K562 (cell line): ENCODE measurements at regions not wholly inside any gene's neighbourhood (a gene's known extent, or its start where the extent isn't known, plus 50 kb on each side); places are given as distances from the start of the nearest gene placed in this dataset.

ENCODE experiments used
- ATAC-seq: fragments of 200-7000 bp; cut with Tn5 transposase; 3 replicates; pipeline ENCODE4 v1.9.1; 2020; ENCODE audit warnings: moderate library complexity
- BruUV-seq: library from RNA; stranded (reverse); fragments of 400-500 nt; replicated peaks from 2 replicates; lab custom pipeline; 2021; lab: Mats Ljungman, UMichigan
- CTCF ChIA-PET: fragments of 300-600 bp; formaldehyde crosslinking; extraction: SDS; loops from one replicate; lab custom pipeline; 2021; ENCODE audit warnings: low intra/inter-chr PET ratio; lab: Yijun Ruan, JAX
- POLR2A ChIA-PET: fragments of 300-600, 350-650 bp; sonication (Branson Sonifier 250); formaldehyde crosslinking; extraction: SDS; loops from one replicate; lab custom pipeline; 2021; ENCODE audit warnings: antibody characterized with exemption, inconsistent platforms; lab: Yijun Ruan, JAX
- DNase-seq, 4 experiments: peaks; one replicate each; pipeline versions ENCODE4 v3.0.0 to v3.0.0-alpha.2; 2011 to 2018; ENCODE audit warnings: low spot score in 3 of 4, mixed read lengths in 3 of 4; ENCODE audit errors: extremely low read depth in 1 of 4
- FAIRE-seq: peaks from 2 replicates; lab custom pipeline; 2011; peaks lifted over from hg19 to GRCh38; lab: Jason Lieb, UNC
- H2AFZ ChIP-seq: 2 replicates; pipeline ENCODE4 v1.6.0; 2011; ENCODE audit warnings: low read depth, low read length, control low read depth, inconsistent platforms
- H3K27ac ChIP-seq: fragments of 200-600 bp; 3 replicates; pipeline ENCODE4 v1.8.0; 2011; ENCODE audit warnings: low read depth, mild to moderate bottlenecking, control low read depth, inconsistent platforms, low read length, moderate library complexity, mixed read lengths; ENCODE audit errors: extremely low read depth
- H3K27me3 ChIP-seq, 2 experiments: fragments of 300-600 bp in 1 of 2; 2 replicates in 1 of 2; 3 replicates in 1 of 2; pipeline versions ENCODE4 v1.6.0 to v1.8.0; 2011; ENCODE audit warnings: inconsistent platforms in 2 of 2, low read length in 2 of 2, mild to moderate bottlenecking in 1 of 2, mixed read lengths in 1 of 2, moderate library complexity in 1 of 2; ENCODE audit not compliant: control insufficient read depth in 2 of 2, insufficient read depth in 2 of 2
- H3K36me3 ChIP-seq: fragments of 300-600 bp; 3 replicates; pipeline ENCODE4 v1.8.0; 2011; ENCODE audit warnings: mild to moderate bottlenecking, low read length, inconsistent platforms; ENCODE audit not compliant: control insufficient read depth, insufficient read depth
- H3K4me1 ChIP-seq, 2 experiments: fragments of 200-600 bp in 1 of 2; replicated peaks in 1 of 2; 2 replicates in 1 of 2; 3 replicates in 1 of 2; pipeline versions ENCODE4 v1.5.1 to v1.8.0; 2011; ENCODE audit warnings: inconsistent platforms in 2 of 2, low read length in 2 of 2, mild to moderate bottlenecking in 1 of 2, mixed read lengths in 1 of 2, moderate library complexity in 1 of 2; ENCODE audit not compliant: control insufficient read depth in 2 of 2, insufficient read depth in 2 of 2
- H3K4me2 ChIP-seq: 2 replicates; pipeline ENCODE4 v1.6.1; 2011; ENCODE audit warnings: low read length, control low read depth, inconsistent platforms, mixed read lengths; ENCODE audit not compliant: insufficient read depth
- H3K4me3 ChIP-seq: fragments of 200-600 bp; sonication (generic), shearing (Covaris generic); 2 replicates; pipeline ENCODE4 v1.5.1; 2016; ENCODE audit warnings: control low read depth, inconsistent platforms
- H3K79me2 ChIP-seq: fragments of 200-600 bp; 3 replicates; pipeline ENCODE4 v1.8.0; 2011; ENCODE audit warnings: low read length, inconsistent platforms; ENCODE audit not compliant: control insufficient read depth, insufficient read depth
- H3K9ac ChIP-seq, 2 experiments: 2 replicates each; pipeline versions ENCODE4 v1.6.0 to v1.6.1; 2011; ENCODE audit warnings: low read depth in 2 of 2, low read length in 2 of 2, control low read depth in 1 of 2, inconsistent platforms in 1 of 2, mild to moderate bottlenecking in 1 of 2, mixed read lengths in 1 of 2; ENCODE audit not compliant: insufficient read depth in 1 of 2
- H3K9me1 ChIP-seq: one replicate; pipeline ENCODE4 v1.6.0; 2011; ENCODE audit warnings: inconsistent platforms, mild to moderate bottlenecking, low read length, moderate library complexity; ENCODE audit not compliant: control insufficient read depth, insufficient read depth
- H3K9me3 ChIP-seq: replicated peaks from 2 replicates; pipeline ENCODE4 v1.5.1; 2011; ENCODE audit warnings: low read depth, low read length, inconsistent platforms; ENCODE audit not compliant: control insufficient read depth, insufficient read depth
- H4K20me1 ChIP-seq: replicated peaks from 2 replicates; pipeline ENCODE4 v1.6.1; 2011; ENCODE audit warnings: low read length, inconsistent platforms, mixed read lengths; ENCODE audit not compliant: control insufficient read depth, insufficient read depth
- CTBP1 ChIP-seq: fragments of 450-650 bp; IDR thresholded peaks from 2 replicates; pipeline ENCODE4 v1.6.1; 2016; ENCODE audit warnings: borderline replicate concordance
- ETV5 ChIP-seq: sonication (generic); formaldehyde crosslinking; IDR thresholded peaks from 2 replicates; pipeline ENCODE4 v1.4.0; 2020; ENCODE audit warnings: low read depth, mild to moderate bottlenecking, missing genetic modification reagents
- FOXJ2 ChIP-seq: fragments of 200-800 bp; sonication (Bioruptor generic); IDR thresholded peaks from 2 replicates; pipeline ENCODE4 v1.6.1; 2016; ENCODE audit warnings: missing genetic modification characterization, missing compliant biosample characterization
- HSF4 ChIP-seq: fragments of 250-450 bp; sonication (Bioruptor Pico); IDR thresholded peaks from 2 replicates; pipeline ENCODE4 v2.1.2; 2022; ENCODE audit warnings: mild to moderate bottlenecking, moderate library complexity, borderline replicate concordance
- LARP7 ChIP-seq: fragments of 450-650 bp; IDR thresholded peaks from 2 replicates; pipeline ENCODE4 v1.6.1; 2016
- MTF1 ChIP-seq: fragments of 250-450 bp; sonication (Bioruptor Pico); IDR thresholded peaks from 2 replicates; pipeline ENCODE4 v1.9.0; 2021; ENCODE audit warnings: moderate library complexity, mild to moderate bottlenecking, inconsistent platforms, borderline replicate concordance
- TEAD2 ChIP-seq: fragments of 450-650 bp; IDR thresholded peaks from 2 replicates; pipeline ENCODE4 v1.6.1; 2016; ENCODE audit warnings: missing genetic modification characterization, control low read depth, missing compliant biosample characterization
- ZBTB1 ChIP-seq: sonication (generic); formaldehyde crosslinking; IDR thresholded peaks from 2 replicates; pipeline ENCODE4 v1.8.1; 2023; ENCODE audit warnings: missing genetic modification reagents, low read depth, mild to moderate bottlenecking, borderline replicate concordance
- ZNF134 ChIP-seq: fragments of 250-450 bp; sonication (Bioruptor Pico); conservative IDR thresholded peaks from 2 replicates; pipeline ENCODE4 v1.4.0; 2020
- WGBS: fragments of 100-300 bp; shearing (Covaris generic); methylation state at CpG from one replicate; pipeline ENCODE4 v1.1.6; 2016; ENCODE audit warnings: low coverage, mixed read lengths; ENCODE audit not compliant: insufficient coverage; ENCODE audit errors: missing lambda C conversion rate; 5-methylcytosine and 5-hydroxymethylcytosine counted together
- in situ Hi-C: fragments of 300-500 bp; cut with MboI; formaldehyde crosslinking; loops from 4 replicates; pipeline ENCODE4 v1.15.0; 2018; ENCODE audit warnings: inconsistent platforms, mixed read lengths
- intact Hi-C: fragments of 100-400 bp; cut with micrococcal nuclease; formaldehyde crosslinking; loops from 2 replicates; pipeline ENCODE4 v1.14.2; 2022
- TF ChIP-seq, protein P1 (sequence below), 2 experiments: fragments of 450-650 bp; formaldehyde crosslinking in 1 of 2; IDR thresholded peaks; 2 replicates each; pipeline versions ENCODE4 v1.4.0 to v1.6.1; 2014 to 2020; ENCODE audit warnings: mild to moderate bottlenecking in 2 of 2, borderline replicate concordance in 1 of 2, low read depth in 1 of 2
- TF ChIP-seq, protein P2 (sequence below): fragments of 250-450 bp; sonication (Bioruptor Pico); IDR thresholded peaks from 2 replicates; pipeline ENCODE4 v1.8.0; 2022; ENCODE audit warnings: inconsistent platforms
- TF ChIP-seq, protein P3 (sequence below): sonication (generic); formaldehyde crosslinking; IDR thresholded peaks from 2 replicates; pipeline ENCODE4 v1.8.0; 2022; ENCODE audit warnings: missing genetic modification reagents, mild to moderate bottlenecking, borderline replicate concordance

DNA sequence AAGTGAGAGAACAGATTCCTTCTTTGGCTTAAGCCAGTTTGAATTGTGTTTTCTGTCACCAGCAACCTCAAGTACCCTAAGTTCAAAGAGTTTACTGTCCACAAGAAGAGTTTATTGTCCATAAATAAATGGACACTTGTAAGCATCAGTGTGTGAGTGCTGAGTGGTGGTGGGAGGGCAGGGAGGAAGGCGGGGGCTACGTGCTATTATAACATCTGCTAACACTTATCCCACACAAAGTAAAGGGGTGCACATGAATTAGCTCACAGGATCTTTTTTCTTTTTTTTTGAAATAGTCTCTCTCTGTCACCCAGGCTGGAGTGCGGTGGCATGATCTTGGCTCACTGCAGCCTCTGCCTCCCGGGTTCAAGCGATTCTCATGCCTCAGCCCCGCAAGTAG, 87.2 kb downstream of the MICALL2 start:
- no peak overlapping the region for H3K9ac ChIP-seq
- no peak overlapping the region for H3K27ac ChIP-seq
- H3K4me2 ChIP-seq = no peak overlapping the region
- ChIA-PET POLR2A (no interaction called here), CTCF (interaction anchor here (0.6 kb wide), 1 partner anchor 31 kb away, joined by 3 read pairs; no protein-coding TSS in a partner anchor)
- no peaks in the 10 kb centered on the region for H3K79me2 ChIP-seq
- H4K20me1 ChIP-seq = no peaks in the 10 kb centered on the region; the same call in none of the 2 replicates
- no peak overlapping the region for H2AFZ ChIP-seq
- H3K4me1 ChIP-seq = peaks cover 0 to 28% of the 10 kb centered on the region in 2 experiments; a peak in 3 of 5 replicates
- 1% methylated on average over 6 of the region's 6 CpGs for WGBS
- no peaks in the 10 kb centered on the region for H3K36me3 ChIP-seq
- no peaks in the 10 kb centered on the region for H3K9me3 ChIP-seq
- intact Hi-C loops (no loop called here), in situ Hi-C loops (no loop called here)
- DNase-seq (no peak), ATAC-seq (no peak), FAIRE-seq (no peak)
- BruUV-seq = no TSS peak
- H3K9me1 ChIP-seq = no peaks in the 10 kb centered on the region
- peaks cover 19 to 66% of the 10 kb centered on the region in 2 experiments; a peak in 4 of 5 replicates for H3K27me3 ChIP-seq
- H3K4me3 ChIP-seq = no peak overlapping the region
- TF ChIP-seq, protein P1, sequence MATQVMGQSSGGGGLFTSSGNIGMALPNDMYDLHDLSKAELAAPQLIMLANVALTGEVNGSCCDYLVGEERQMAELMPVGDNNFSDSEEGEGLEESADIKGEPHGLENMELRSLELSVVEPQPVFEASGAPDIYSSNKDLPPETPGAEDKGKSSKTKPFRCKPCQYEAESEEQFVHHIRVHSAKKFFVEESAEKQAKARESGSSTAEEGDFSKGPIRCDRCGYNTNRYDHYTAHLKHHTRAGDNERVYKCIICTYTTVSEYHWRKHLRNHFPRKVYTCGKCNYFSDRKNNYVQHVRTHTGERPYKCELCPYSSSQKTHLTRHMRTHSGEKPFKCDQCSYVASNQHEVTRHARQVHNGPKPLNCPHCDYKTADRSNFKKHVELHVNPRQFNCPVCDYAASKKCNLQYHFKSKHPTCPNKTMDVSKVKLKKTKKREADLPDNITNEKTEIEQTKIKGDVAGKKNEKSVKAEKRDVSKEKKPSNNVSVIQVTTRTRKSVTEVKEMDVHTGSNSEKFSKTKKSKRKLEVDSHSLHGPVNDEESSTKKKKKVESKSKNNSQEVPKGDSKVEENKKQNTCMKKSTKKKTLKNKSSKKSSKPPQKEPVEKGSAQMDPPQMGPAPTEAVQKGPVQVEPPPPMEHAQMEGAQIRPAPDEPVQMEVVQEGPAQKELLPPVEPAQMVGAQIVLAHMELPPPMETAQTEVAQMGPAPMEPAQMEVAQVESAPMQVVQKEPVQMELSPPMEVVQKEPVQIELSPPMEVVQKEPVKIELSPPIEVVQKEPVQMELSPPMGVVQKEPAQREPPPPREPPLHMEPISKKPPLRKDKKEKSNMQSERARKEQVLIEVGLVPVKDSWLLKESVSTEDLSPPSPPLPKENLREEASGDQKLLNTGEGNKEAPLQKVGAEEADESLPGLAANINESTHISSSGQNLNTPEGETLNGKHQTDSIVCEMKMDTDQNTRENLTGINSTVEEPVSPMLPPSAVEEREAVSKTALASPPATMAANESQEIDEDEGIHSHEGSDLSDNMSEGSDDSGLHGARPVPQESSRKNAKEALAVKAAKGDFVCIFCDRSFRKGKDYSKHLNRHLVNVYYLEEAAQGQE (IDR thresholded peaks at IDR 0.05; ENCODE audit: borderline replicate concordance) = no peak
- TF ChIP-seq, protein P1 (CRISPR knock-in tag; IDR thresholded peaks at IDR 0.05; ENCODE audit: low read depth) = no peak
- TF ChIP-seq MTF1 (CRISPR knock-in tag) (no peak), TEAD2 (tag) (no peak), HSF4 (CRISPR knock-in tag) (no peak), ZNF134 (no peak), ETV5 (CRISPR knock-in tag) (no peak), CTBP1 (no peak), ZBTB1 (no peak), LARP7 (no peak), FOXJ2 (no peak)
- TF ChIP-seq, protein P2, sequence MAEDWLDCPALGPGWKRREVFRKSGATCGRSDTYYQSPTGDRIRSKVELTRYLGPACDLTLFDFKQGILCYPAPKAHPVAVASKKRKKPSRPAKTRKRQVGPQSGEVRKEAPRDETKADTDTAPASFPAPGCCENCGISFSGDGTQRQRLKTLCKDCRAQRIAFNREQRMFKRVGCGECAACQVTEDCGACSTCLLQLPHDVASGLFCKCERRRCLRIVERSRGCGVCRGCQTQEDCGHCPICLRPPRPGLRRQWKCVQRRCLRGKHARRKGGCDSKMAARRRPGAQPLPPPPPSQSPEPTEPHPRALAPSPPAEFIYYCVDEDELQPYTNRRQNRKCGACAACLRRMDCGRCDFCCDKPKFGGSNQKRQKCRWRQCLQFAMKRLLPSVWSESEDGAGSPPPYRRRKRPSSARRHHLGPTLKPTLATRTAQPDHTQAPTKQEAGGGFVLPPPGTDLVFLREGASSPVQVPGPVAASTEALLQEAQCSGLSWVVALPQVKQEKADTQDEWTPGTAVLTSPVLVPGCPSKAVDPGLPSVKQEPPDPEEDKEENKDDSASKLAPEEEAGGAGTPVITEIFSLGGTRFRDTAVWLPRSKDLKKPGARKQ = no peak
- TF ChIP-seq, protein P3, sequence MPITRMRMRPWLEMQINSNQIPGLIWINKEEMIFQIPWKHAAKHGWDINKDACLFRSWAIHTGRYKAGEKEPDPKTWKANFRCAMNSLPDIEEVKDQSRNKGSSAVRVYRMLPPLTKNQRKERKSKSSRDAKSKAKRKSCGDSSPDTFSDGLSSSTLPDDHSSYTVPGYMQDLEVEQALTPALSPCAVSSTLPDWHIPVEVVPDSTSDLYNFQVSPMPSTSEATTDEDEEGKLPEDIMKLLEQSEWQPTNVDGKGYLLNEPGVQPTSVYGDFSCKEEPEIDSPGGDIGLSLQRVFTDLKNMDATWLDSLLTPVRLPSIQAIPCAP (CRISPR knock-in tag) = no peak
